NT2/D1 (cell line): ENCODE measurements at regions not wholly inside any gene's neighbourhood (a gene's known extent, or its start where the extent isn't known, plus 50 kb on each side); places are given as distances from the start of the nearest gene placed in this dataset.

Experiments
- DNase-seq: peaks from one replicate; pipeline ENCODE4 v3.0.0-alpha.2; 2011; ENCODE audit warnings: low read depth, low spot score
- H3K27me3 ChIP-seq: 2 replicates; pipeline ENCODE4 v1.6.0; 2011; ENCODE audit warnings: mild to moderate bottlenecking; ENCODE audit not compliant: insufficient read length, insufficient read depth
- H3K36me3 ChIP-seq: 2 replicates; pipeline ENCODE4 v1.6.1; 2011; ENCODE audit warnings: mild to moderate bottlenecking, low read length, mixed read lengths; ENCODE audit not compliant: insufficient read depth, insufficient read length
- H3K4me1 ChIP-seq: 2 replicates; pipeline ENCODE4 v1.5.1; 2011; ENCODE audit not compliant: insufficient read depth, insufficient read length
- H3K4me3 ChIP-seq: 2 replicates; pipeline ENCODE4 v1.5.1; 2011; ENCODE audit warnings: low read depth; ENCODE audit not compliant: insufficient read length
- H3K9ac ChIP-seq: 2 replicates; pipeline ENCODE4 v1.6.0; 2011; ENCODE audit warnings: low read depth; ENCODE audit not compliant: insufficient read length
- H3K9me3 ChIP-seq: 2 replicates; pipeline ENCODE4 v1.5.1; 2011; ENCODE audit warnings: mild to moderate bottlenecking, low read length; ENCODE audit not compliant: insufficient read depth
- SUZ12 ChIP-seq: IDR thresholded peaks from 2 replicates; pipeline ENCODE4 v1.6.1; 2011; ENCODE audit not compliant: insufficient read length, insufficient read depth; ENCODE audit errors: extremely low read depth
- YY1 ChIP-seq: IDR thresholded peaks from 2 replicates; pipeline ENCODE4 v1.6.1; 2011; ENCODE audit not compliant: insufficient read length, insufficient read depth
- ZNF274 ChIP-seq: IDR thresholded peaks from 2 replicates; pipeline ENCODE4 v1.6.1; 2011; ENCODE audit warnings: mild to moderate bottlenecking, low read depth, low read length

DNA sequence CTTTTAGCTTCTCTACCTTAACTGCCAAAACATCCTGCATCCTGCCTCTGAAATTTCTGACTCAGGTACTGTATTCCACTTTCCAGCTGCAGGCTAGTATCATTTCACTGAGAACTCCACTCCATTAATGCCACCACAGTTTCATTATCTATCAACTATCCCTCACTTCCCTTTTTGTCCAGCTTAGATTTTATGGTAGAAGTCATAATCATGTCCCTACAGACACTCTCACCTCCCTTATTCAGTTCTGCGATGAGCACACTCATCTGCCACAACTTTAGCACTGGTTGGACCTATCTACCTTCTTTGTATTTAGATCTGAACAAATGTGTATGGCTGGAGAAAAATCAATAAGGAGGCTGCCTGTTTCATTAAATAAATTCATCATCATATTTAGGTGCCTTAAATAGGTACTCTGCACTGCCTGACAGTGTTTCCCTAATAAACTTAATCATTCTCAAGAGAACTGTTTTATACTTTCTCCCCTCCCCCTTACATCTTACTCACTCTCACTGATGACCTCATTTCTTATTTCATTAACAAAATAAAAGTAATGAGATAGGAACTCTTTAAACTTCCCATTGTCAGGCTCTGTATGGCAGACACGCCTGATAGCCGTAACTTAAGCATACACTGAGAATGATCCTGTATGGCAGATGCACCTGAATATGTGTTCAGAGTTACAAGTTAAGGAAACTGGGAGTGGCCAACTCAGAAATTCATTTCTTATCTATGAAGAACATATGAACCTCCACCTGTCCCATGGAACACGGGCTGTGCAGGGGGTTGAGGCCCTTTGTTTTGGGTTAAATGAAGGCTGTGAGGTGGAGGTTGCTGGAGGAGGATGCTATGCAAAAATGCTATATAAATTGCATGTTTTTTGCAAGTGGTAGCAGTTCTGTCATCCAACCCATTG is 95.3 kb upstream of the MAN1A1 start:
- Histone ChIP-seq H3K4me1 (no peaks in the 10 kb centered on the region), H3K27me3 (no peaks in the 10 kb centered on the region), H3K9ac (no peak overlapping the region), H3K36me3 (no peaks in the 10 kb centered on the region), H3K4me3 (no peak overlapping the region), H3K9me3 (no peaks in the 10 kb centered on the region)
- no peak for TF ChIP-seq SUZ12
- no peak for TF ChIP-seq YY1
- no peak for TF ChIP-seq ZNF274
- DNase-seq, result no peak

DNA sequence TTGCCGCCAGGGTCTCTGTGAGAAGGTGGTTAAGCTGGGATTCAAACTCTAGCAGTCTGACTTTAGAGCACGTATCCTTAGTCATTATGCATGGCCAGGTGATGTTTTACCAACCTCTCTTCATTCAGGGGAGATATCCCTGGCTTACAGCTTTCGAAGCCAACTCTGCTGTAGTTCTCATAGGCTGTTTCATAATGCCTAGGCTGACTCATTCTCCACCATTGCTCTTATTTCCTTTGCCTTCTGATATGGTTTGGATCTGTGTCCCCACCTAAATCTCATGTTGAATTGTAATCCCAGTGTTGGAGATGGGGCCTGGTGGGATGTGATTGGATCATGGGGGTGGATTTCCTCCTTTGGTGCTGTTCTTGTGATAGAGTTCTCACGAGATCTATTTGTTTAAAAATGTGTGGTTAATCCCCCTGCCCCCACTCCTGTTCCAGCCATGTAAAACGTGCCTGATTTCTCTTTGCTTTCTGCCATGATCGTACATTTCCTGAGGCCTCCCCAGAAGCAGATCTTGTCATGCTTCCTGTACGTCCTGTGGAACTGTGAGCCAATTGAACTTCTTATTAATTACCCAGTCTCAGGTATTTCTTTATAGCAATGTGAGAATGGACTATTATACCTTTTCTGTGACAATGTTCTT is 94.6 kb upstream of the MAN1A1 start:
- Histone ChIP-seq H3K4me3 (no peak overlapping the region), H3K27me3 (no peaks in the 10 kb centered on the region), H3K9ac (no peak overlapping the region), H3K4me1 (no peaks in the 10 kb centered on the region), H3K36me3 (no peaks in the 10 kb centered on the region), H3K9me3 (no peaks in the 10 kb centered on the region)
- TF ChIP-seq ZNF274 (no peak), SUZ12 (no peak), YY1 (no peak)
- DNase-seq, result no peak

DNA sequence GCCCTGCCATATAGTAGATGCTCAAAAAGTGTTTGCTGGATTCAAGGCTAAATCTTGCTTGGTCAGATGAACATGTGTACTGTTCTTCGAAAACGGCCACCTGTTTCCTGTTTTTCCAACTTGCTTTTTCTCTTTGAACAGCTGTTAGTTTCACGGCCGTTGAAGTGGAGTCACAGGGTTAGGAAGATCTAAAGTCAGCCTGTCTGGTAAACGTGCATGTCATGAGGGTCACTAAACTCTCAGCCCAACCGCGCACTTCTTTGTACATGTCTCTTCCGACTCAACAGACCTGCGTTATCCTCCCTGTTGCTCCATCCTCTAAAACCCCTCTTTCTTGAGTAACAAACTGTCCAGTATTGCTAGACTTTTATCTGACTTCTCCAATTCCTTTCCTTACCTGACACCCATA is 93.2 kb upstream of the MAN1A1 start:
- no peak overlapping the region for H3K4me3 ChIP-seq
- DNase-seq, result no peak
- no peak for TF ChIP-seq YY1
- no peak for TF ChIP-seq ZNF274
- no peak for TF ChIP-seq SUZ12
- H3K36me3 ChIP-seq, result no peaks in the 10 kb centered on the region
- H3K9me3 ChIP-seq, result no peaks in the 10 kb centered on the region
- no peaks in the 10 kb centered on the region for H3K27me3 ChIP-seq
- no peaks in the 10 kb centered on the region for H3K4me1 ChIP-seq
- H3K9ac ChIP-seq, result no peak overlapping the region

DNA sequence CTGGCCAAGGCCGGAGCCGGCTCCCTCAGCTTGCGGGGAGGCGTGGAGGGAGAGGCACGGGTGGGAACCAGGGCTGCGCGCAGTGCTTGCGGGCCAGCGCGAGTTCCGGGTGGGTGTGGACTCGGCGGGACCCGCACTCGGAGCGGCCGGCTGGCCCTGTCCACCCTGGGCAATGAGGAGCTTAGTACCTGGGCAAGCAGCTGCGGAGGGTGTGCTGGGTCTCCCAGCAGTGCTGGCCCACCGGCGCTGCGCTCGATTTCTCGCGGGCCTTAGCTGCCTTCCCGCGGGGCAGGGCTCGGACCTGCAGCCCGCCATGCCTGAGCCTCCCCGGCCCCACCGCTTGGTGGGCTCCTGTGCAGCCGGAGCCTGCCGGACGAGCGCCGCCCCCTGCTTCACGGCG is 91.4 kb upstream of the MAN1A1 start:
- Histone ChIP-seq H3K4me3 (no peak overlapping the region), H3K36me3 (no peaks in the 10 kb centered on the region), H3K9me3 (no peaks in the 10 kb centered on the region), H3K4me1 (no peaks in the 10 kb centered on the region), H3K27me3 (no peaks in the 10 kb centered on the region), H3K9ac (no peak overlapping the region)
- TF ChIP-seq ZNF274, result no peak
- no peak for TF ChIP-seq SUZ12
- no peak for TF ChIP-seq YY1
- no peak for DNase-seq

DNA sequence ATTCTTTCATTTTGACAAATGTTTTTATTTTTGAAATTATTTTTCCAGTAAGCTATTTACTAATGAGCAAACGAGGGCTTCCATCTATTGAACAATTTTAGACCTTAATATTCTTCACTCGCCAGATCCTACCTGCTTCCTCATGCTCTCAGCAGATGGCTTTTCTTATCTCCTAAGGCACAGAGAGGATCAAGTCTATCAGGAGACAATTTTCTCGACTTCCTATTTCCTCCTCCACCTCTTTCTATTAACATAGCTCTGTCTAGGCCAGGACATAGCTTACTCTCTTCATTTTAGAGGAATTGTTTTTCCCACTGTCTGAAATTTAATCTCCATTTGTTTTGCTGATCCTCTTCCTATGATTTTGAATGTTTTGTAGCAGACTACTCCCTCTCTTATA is 87.0 kb upstream of the MAN1A1 start:
- TF ChIP-seq ZNF274 (no peak), YY1 (no peak)
- Histone ChIP-seq H3K4me1 (no peaks in the 10 kb centered on the region), H3K9ac (no peak overlapping the region), H3K4me3 (no peak overlapping the region), H3K9me3 (no peaks in the 10 kb centered on the region), H3K27me3 (no peaks in the 10 kb centered on the region), H3K36me3 (no peaks in the 10 kb centered on the region)
- DNase-seq, result no peak

DNA sequence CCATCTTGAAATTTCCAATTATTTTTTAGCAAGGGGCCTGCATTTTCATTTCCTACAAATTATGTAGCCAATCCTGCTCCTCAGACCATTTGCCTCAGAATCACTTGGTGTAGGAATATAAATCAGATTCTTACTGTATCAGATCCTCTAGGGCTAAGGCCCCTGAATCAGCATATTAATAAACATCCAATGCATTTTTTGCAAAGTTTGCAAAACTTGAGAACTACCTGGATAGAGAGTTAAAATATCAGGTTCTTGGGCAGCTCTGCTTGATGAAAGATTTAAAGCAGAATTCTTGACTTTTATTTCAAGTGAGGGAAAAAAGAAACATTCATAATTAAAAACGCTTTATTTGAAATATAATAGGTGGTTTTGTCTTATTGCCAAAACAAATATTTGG is 82.2 kb upstream of the MAN1A1 start:
- no peak for DNase-seq
- TF ChIP-seq YY1, result no peak
- TF ChIP-seq ZNF274, result no peak
- TF ChIP-seq SUZ12, result no peak
- H3K27me3 ChIP-seq, result no peaks in the 10 kb centered on the region
- H3K4me1 ChIP-seq, result no peaks in the 10 kb centered on the region
- H3K4me3 ChIP-seq, result no peak overlapping the region
- no peaks in the 10 kb centered on the region for H3K9me3 ChIP-seq
- no peak overlapping the region for H3K9ac ChIP-seq
- H3K36me3 ChIP-seq, result no peaks in the 10 kb centered on the region

DNA sequence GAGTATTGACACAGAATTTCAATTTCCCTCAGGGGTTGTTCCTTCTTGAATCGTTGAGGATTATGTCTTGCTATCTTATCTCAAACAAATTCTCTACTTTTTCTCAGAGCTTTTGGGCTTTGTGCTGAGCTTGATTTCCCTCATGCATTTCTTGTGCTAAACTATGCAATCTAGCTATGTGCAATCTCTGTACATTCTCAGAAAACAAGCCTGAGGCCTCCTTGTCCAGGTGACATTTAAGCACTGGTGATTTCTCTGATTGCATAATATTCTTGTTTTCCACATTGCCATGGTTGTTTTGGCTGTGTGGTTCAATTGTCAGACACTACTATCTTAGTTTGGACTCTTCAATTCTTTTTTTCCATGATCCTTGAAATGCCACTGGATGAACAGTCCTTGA is 81.2 kb upstream of the MAN1A1 start:
- Histone ChIP-seq H3K36me3 (no peaks in the 10 kb centered on the region), H3K4me1 (no peaks in the 10 kb centered on the region), H3K27me3 (no peaks in the 10 kb centered on the region), H3K9ac (no peak overlapping the region), H3K9me3 (no peaks in the 10 kb centered on the region), H3K4me3 (no peak overlapping the region)
- no peak for DNase-seq
- no peak for TF ChIP-seq YY1
- TF ChIP-seq SUZ12, result no peak
- TF ChIP-seq ZNF274, result no peak
